IMR-90 (cell line): ENCODE measurements at regions not wholly inside any gene's neighbourhood (a gene's known extent, or its start where the extent isn't known, plus 50 kb on each side); places are given as distances from the start of the nearest gene placed in this dataset.

ENCODE experiments used
- ATAC-seq: fragments of 200-7000 bp; cut with Tn5 transposase; 2 replicates; pipeline ENCODE4 v1.9.1; 2020; ENCODE audit warnings: low read depth, mild to moderate bottlenecking, moderate library complexity
- BruUV-seq: library from RNA; stranded (reverse); fragments of 400-500 nt; replicated peaks from 2 replicates; lab custom pipeline; 2021; lab: Mats Ljungman, UMichigan
- CTCF ChIA-PET: fragments of 300-600 bp; formaldehyde crosslinking; extraction: SDS; loops from one replicate; lab custom pipeline; 2021; ENCODE audit warnings: antibody characterized with exemption; lab: Yijun Ruan, JAX
- POLR2A ChIA-PET: fragments of 300-600 bp; sonication (Branson Sonifier 250); formaldehyde crosslinking; loops from one replicate; lab custom pipeline; 2022; ENCODE audit warnings: antibody characterized with exemption; ENCODE audit not compliant: unreplicated experiment; lab: Charles Lee
- DNase-seq: peaks from one replicate; pipeline ENCODE4 v3.0.0; 2013
- H2AFZ ChIP-seq: replicated peaks from 2 replicates; pipeline ENCODE3; 2013; ENCODE audit warnings: low read length, mild to moderate bottlenecking; ENCODE audit not compliant: poor library complexity
- H2AK5ac ChIP-seq: 2 replicates; pipeline ENCODE4 v1.6.1; 2013; ENCODE audit warnings: low read depth, low read length, inconsistent platforms
- H2AK9ac ChIP-seq: replicated peaks from 2 replicates; pipeline ENCODE3; 2013; ENCODE audit warnings: mild to moderate bottlenecking, low read depth, low read length, moderate library complexity; ENCODE audit not compliant: poor library complexity
- H2BK120ac ChIP-seq: 2 replicates; pipeline ENCODE4 v1.6.1; 2013; ENCODE audit warnings: low read depth, low read length, inconsistent platforms
- H2BK15ac ChIP-seq: 3 replicates; pipeline ENCODE4 v1.6.1; 2013; ENCODE audit warnings: low read depth, low read length, inconsistent platforms
- H2BK20ac ChIP-seq: 2 replicates; pipeline ENCODE4 v1.6.1; 2013; ENCODE audit warnings: low read depth, mild to moderate bottlenecking, inconsistent platforms, low read length, moderate library complexity
- H2BK5ac ChIP-seq: 2 replicates; pipeline ENCODE4 v1.6.1; 2013; ENCODE audit warnings: mild to moderate bottlenecking, low read depth, low read length, inconsistent platforms; ENCODE audit not compliant: poor library complexity, severe bottlenecking
- H3K14ac ChIP-seq: replicated peaks from 2 replicates; pipeline ENCODE4 v1.6.1; 2013; ENCODE audit warnings: low read depth, low read length, inconsistent platforms
- H3K18ac ChIP-seq: 2 replicates; pipeline ENCODE4 v1.6.1; 2013; ENCODE audit warnings: low read depth, low read length, control low read depth
- H3K23ac ChIP-seq: 2 replicates; pipeline ENCODE4 v1.6.1; 2013; ENCODE audit warnings: low read depth, low read length, inconsistent platforms
- H3K27ac ChIP-seq: 2 replicates; pipeline ENCODE4 v1.5.1; 2013; ENCODE audit warnings: mild to moderate bottlenecking, control low read depth, low read length; ENCODE audit not compliant: insufficient read depth
- H3K27me3 ChIP-seq: 2 replicates; pipeline ENCODE4 v1.6.1; 2013; ENCODE audit warnings: low read length; ENCODE audit not compliant: control insufficient read depth, insufficient read depth
- H3K36me3 ChIP-seq: 2 replicates; pipeline ENCODE4 v1.6.1; 2013; ENCODE audit warnings: low read length, mixed read lengths; ENCODE audit not compliant: control insufficient read depth, insufficient read depth
- H3K4ac ChIP-seq: 2 replicates; pipeline ENCODE4 v1.6.1; 2013; ENCODE audit warnings: low read depth, low read length, inconsistent platforms
- H3K4me1 ChIP-seq: 2 replicates; pipeline ENCODE4 v1.6.1; 2013; ENCODE audit warnings: low read length, mixed read lengths; ENCODE audit not compliant: control insufficient read depth, insufficient read depth
- H3K4me2 ChIP-seq: 2 replicates; pipeline ENCODE4 v1.6.1; 2013; ENCODE audit warnings: low read depth, mild to moderate bottlenecking, control low read depth, low read length, moderate library complexity
- H3K4me3 ChIP-seq: 2 replicates; pipeline ENCODE4 v1.5.1; 2013; ENCODE audit warnings: low read depth, mild to moderate bottlenecking, control low read depth, low read length, moderate library complexity; ENCODE audit not compliant: insufficient read depth
- H3K56ac ChIP-seq: 2 replicates; pipeline ENCODE4 v1.6.1; 2013; ENCODE audit warnings: low read length, inconsistent platforms; ENCODE audit not compliant: insufficient read depth; ENCODE audit errors: extremely low read depth
- H3K79me1 ChIP-seq, 2 experiments: 2 replicates each; pipeline ENCODE4 v1.6.1; 2013; ENCODE audit warnings: low read length in 2 of 2, inconsistent platforms in 1 of 2, low read depth in 1 of 2
- H3K9ac ChIP-seq: 2 replicates; pipeline ENCODE4 v1.6.1; 2013; ENCODE audit warnings: low read depth, low read length, control low read depth
- H3K9me1 ChIP-seq: 2 replicates; pipeline ENCODE4 v1.6.1; 2013; ENCODE audit warnings: low read length, inconsistent platforms; ENCODE audit not compliant: insufficient read depth
- H3K9me3 ChIP-seq: 2 replicates; pipeline ENCODE4 v1.6.1; 2013; ENCODE audit warnings: low read length; ENCODE audit not compliant: control insufficient read depth, insufficient read depth
- H4K20me1 ChIP-seq: 2 replicates; pipeline ENCODE4 v1.6.1; 2013; ENCODE audit warnings: low read length, inconsistent platforms; ENCODE audit not compliant: insufficient read depth
- H4K5ac ChIP-seq: 2 replicates; pipeline ENCODE4 v1.6.1; 2013; ENCODE audit warnings: mild to moderate bottlenecking, low read depth, low read length, control low read depth
- H4K8ac ChIP-seq, 2 experiments: 2 replicates each; pipeline ENCODE4 v1.6.1; 2013; ENCODE audit warnings: low read depth in 2 of 2, low read length in 2 of 2, control low read depth in 1 of 2, inconsistent platforms in 1 of 2
- H4K91ac ChIP-seq: 2 replicates; pipeline ENCODE4 v1.6.1; 2013; ENCODE audit warnings: low read depth, low read length, inconsistent platforms; ENCODE audit not compliant: insufficient read depth
- BHLHE40 ChIP-seq: fragments of 150-350 bp; IDR thresholded peaks from 2 replicates; pipeline ENCODE4 v1.6.1; 2016; ENCODE audit warnings: mild to moderate bottlenecking, low read depth, low read length
- CEBPB ChIP-seq: IDR thresholded peaks from 2 replicates; pipeline ENCODE4 v1.6.1; 2012; ENCODE audit warnings: low read depth, low read length, improper control_type of control experiment
- CTCF ChIP-seq: conservative IDR thresholded peaks from 2 replicates; pipeline ENCODE4 v1.5.1; 2012; ENCODE audit warnings: mild to moderate bottlenecking, low read depth, low read length, improper control_type of control experiment
- ELK1 ChIP-seq: fragments of 150-350 bp; IDR thresholded peaks from 2 replicates; pipeline ENCODE4 v1.6.1; 2016; ENCODE audit warnings: low read depth, mild to moderate bottlenecking, low read length, moderate library complexity, borderline replicate concordance
- FOS ChIP-seq: fragments of 150-350 bp; IDR thresholded peaks from 2 replicates; pipeline ENCODE4 v1.6.1; 2016; ENCODE audit warnings: low read depth, low read length
- MAFK ChIP-seq: IDR thresholded peaks from 2 replicates; pipeline ENCODE4 v1.6.1; 2012; ENCODE audit warnings: low read depth, low read length, improper control_type of control experiment
- MAZ ChIP-seq: IDR thresholded peaks from 2 replicates; pipeline ENCODE4 v1.6.1; 2012; ENCODE audit warnings: low read depth, mild to moderate bottlenecking, low read length, improper control_type of control experiment, moderate library complexity, borderline replicate concordance
- NFE2L2 ChIP-seq: fragments of 150-350 bp; IDR thresholded peaks from 2 replicates; pipeline ENCODE4 v1.6.1; 2016; ENCODE audit warnings: low read depth, mild to moderate bottlenecking, low read length
- RAD21 ChIP-seq: IDR thresholded peaks from 2 replicates; pipeline ENCODE4 v1.6.1; 2012; ENCODE audit warnings: low read length, improper control_type of control experiment
- USF2 ChIP-seq: fragments of 150-350 bp; IDR thresholded peaks from 2 replicates; pipeline ENCODE4 v1.6.1; 2017; ENCODE audit warnings: mild to moderate bottlenecking, antibody characterized with exemption, low read length, low read depth
- WGBS, 2 experiments: methylation state at CpG; one replicate each; pipeline versions ENCODE4 v1.1.5 to v1.1.7; 2013; ENCODE audit warnings: missing lambda C conversion rate in 2 of 2; ENCODE audit not compliant: insufficient read length in 1 of 2; ENCODE audit errors: extremely low coverage in 2 of 2; 5-methylcytosine and 5-hydroxymethylcytosine counted together
- dilution Hi-C: fragments of 300-500 bp; cut with HindIII; formaldehyde crosslinking; loops from one replicate; pipeline ENCODE4 v1.14.3; 2018; ENCODE audit warnings: low sequenced_read_pairs; ENCODE audit not compliant: unreplicated experiment
- in situ Hi-C: fragments of 300-500 bp; cut with MboI; formaldehyde crosslinking; loops from 3 replicates; pipeline ENCODE4 v1.14.3; 2019; ENCODE audit warnings: low sequenced_read_pairs, inconsistent platforms, mixed read lengths
- intact Hi-C: fragments of 100-400 bp; cut with micrococcal nuclease; formaldehyde crosslinking; loops from 2 replicates; pipeline ENCODE4 v1.10.0; 2022

GRCh38 chr20:17100506-17100905, 126.3 kb upstream of the PCSK2 start:
- BruUV-seq: no TSS peak
- dilution Hi-C loops: no loop called here
- no peak for ATAC-seq

More at GRCh38 chr20:17100506-17100905, 126.3 kb upstream of the PCSK2 start:
- Histone ChIP-seq H3K56ac (no peak overlapping the region), H3K79me1 (no peaks in the 10 kb centered on the region), H3K9me3 (no peaks in the 10 kb centered on the region), H2AFZ (no peak overlapping the region), H3K14ac (no peak overlapping the region), H4K20me1 (no peaks in the 10 kb centered on the region), H3K23ac (no peak overlapping the region), H2BK20ac (no peak overlapping the region), H3K27me3 (no peaks in the 10 kb centered on the region), H3K4me2 (no peak overlapping the region), H2BK15ac (no peak overlapping the region), H3K9me1 (no peaks in the 10 kb centered on the region), H3K4ac (no peak overlapping the region), H2BK120ac (no peak overlapping the region), H3K36me3 (no peaks in the 10 kb centered on the region), H2BK5ac (no peak overlapping the region), H4K5ac (no peak overlapping the region), H3K27ac (no peak overlapping the region), H3K4me1 (no peaks in the 10 kb centered on the region), H3K4me3 (no peak overlapping the region), H2AK9ac (no peak overlapping the region), H3K9ac (no peak overlapping the region), H3K18ac (no peak overlapping the region), H2AK5ac (no peak overlapping the region), H4K8ac (no peak overlapping the region), H4K91ac (no peak overlapping the region)
- ChIA-PET CTCF (no interaction called here), POLR2A (no interaction called here)
- in situ Hi-C loops: no loop called here
- no CpG with 5 or more reads among the region's 1 CpG for WGBS, 2 experiments
- no peak for TF ChIP-seq FOS
- TF ChIP-seq USF2: no peak
- TF ChIP-seq RAD21: no peak
- TF ChIP-seq NFE2L2: no peak
- no peak for TF ChIP-seq ELK1
- no peak for TF ChIP-seq MAZ
- no peak for TF ChIP-seq MAFK
- TF ChIP-seq BHLHE40: no peak
- no peak for TF ChIP-seq CTCF
- no peak for TF ChIP-seq CEBPB
- intact Hi-C loops: no loop called here
- DNase-seq: no peak
